HEK293 (cell line): ENCODE measurements at regions not wholly inside any gene's neighbourhood (a gene's known extent, or its start where the extent isn't known, plus 50 kb on each side); places are given as distances from the start of the nearest gene placed in this dataset.

ENCODE experiments used
- CTCF ChIA-PET: fragments of 350-600 bp; formaldehyde crosslinking; extraction: SDS; loops from one replicate; lab custom pipeline; 2021; ENCODE audit warnings: antibody characterized with exemption; lab: Yijun Ruan, JAX
- POLR2A ChIA-PET: fragments of 300-600 bp; formaldehyde crosslinking; extraction: SDS; loops from one replicate; lab custom pipeline; 2020; ENCODE audit warnings: antibody characterized with exemption, inconsistent platforms; lab: Yijun Ruan, JAX
- H3K27ac ChIP-seq: fragments of 200-500 bp; sonication (Bioruptor generic); 2 replicates; pipeline ENCODE4 v1.5.1; 2014; ENCODE audit warnings: low read depth, low read length, control low read depth, inconsistent platforms; ENCODE audit errors: extremely low read depth
- H3K36me3 ChIP-seq, 2 experiments: fragments of 200-500 bp in 1 of 2; sonication (Bioruptor generic) in 1 of 2; 1 replicate in 1 of 2; 2 replicates in 1 of 2; pipeline ENCODE4 v1.5.1; 2014 to 2017; ENCODE audit warnings: inconsistent platforms in 2 of 2, low read length in 2 of 2; ENCODE audit not compliant: control insufficient read depth in 2 of 2, insufficient read depth in 1 of 2
- H3K4me1 ChIP-seq: fragments of 200-500 bp; sonication (Bioruptor generic); 2 replicates; pipeline ENCODE4 v1.5.1; 2014; ENCODE audit warnings: mild to moderate bottlenecking, low read length, inconsistent platforms; ENCODE audit not compliant: control insufficient read depth, insufficient read depth
- H3K4me3 ChIP-seq: 2 replicates; pipeline ENCODE4 v1.5.1; 2011; ENCODE audit warnings: low read depth, mild to moderate bottlenecking, control low read depth, low read length, moderate library complexity
- H3K9me3 ChIP-seq: fragments of 200-500 bp; sonication (Bioruptor generic); 2 replicates; pipeline ENCODE4 v1.5.1; 2014; ENCODE audit warnings: low read depth, low read length, inconsistent platforms; ENCODE audit not compliant: control insufficient read depth, insufficient read depth
- IKZF3 ChIP-seq: fragments of 450-650 bp; IDR thresholded peaks from 2 replicates; pipeline ENCODE4 v1.5.0; 2018; ENCODE audit warnings: missing biosample characterization, mild to moderate bottlenecking, missing genetic modification characterization, moderate library complexity
- SP2 ChIP-seq: fragments of 450-650 bp; formaldehyde crosslinking; IDR thresholded peaks from 2 replicates; pipeline ENCODE4 v1.5.1; 2016; ENCODE audit warnings: missing biosample characterization, missing genetic modification characterization
- WT1 ChIP-seq: fragments of 450-650 bp; formaldehyde crosslinking; IDR thresholded peaks from 2 replicates; pipeline ENCODE4 v1.5.1; 2016; ENCODE audit warnings: missing biosample characterization, missing genetic modification characterization
- ZBTB20 ChIP-seq: fragments of 450-650 bp; formaldehyde crosslinking; IDR thresholded peaks from 2 replicates; pipeline ENCODE4 v1.5.1; 2016; ENCODE audit warnings: missing biosample characterization, missing genetic modification characterization
- ZNF114 ChIP-seq: fragments of 450-650 bp; formaldehyde crosslinking; IDR thresholded peaks from 2 replicates; pipeline ENCODE4 v1.5.0; 2017; ENCODE audit warnings: missing biosample characterization, missing genetic modification characterization
- ZNF157 ChIP-seq: fragments of 450-650 bp; formaldehyde crosslinking; IDR thresholded peaks from 2 replicates; pipeline ENCODE4 v1.5.1; 2016; ENCODE audit warnings: missing biosample characterization, missing genetic modification characterization
- ZNF169 ChIP-seq: fragments of 450-650 bp; formaldehyde crosslinking; IDR thresholded peaks from 2 replicates; pipeline ENCODE4 v1.5.1; 2016; ENCODE audit warnings: missing biosample characterization, missing genetic modification characterization
- ZNF2 ChIP-seq: fragments of 450-650 bp; formaldehyde crosslinking; IDR thresholded peaks from 2 replicates; pipeline ENCODE4 v1.5.1; 2016; ENCODE audit warnings: missing biosample characterization, missing genetic modification characterization
- ZNF211 ChIP-seq: fragments of 450-650 bp; formaldehyde crosslinking; IDR thresholded peaks from 2 replicates; pipeline ENCODE4 v1.5.1; 2016; ENCODE audit warnings: low read depth, missing biosample characterization, missing genetic modification characterization
- ZNF23 ChIP-seq: fragments of 450-650 bp; formaldehyde crosslinking; IDR thresholded peaks from 2 replicates; pipeline ENCODE4 v1.5.1; 2016; ENCODE audit warnings: missing biosample characterization, missing genetic modification characterization, borderline replicate concordance
- ZNF274 ChIP-seq, 2 experiments: fragments of 200-500 bp in 1 of 2; fragments of 450-650 bp in 1 of 2; sonication (Bioruptor generic) in 1 of 2; formaldehyde crosslinking in 1 of 2; IDR thresholded peaks; 2 replicates each; pipeline versions ENCODE4 v1.5.1 to v1.6.1; 2014 to 2016; ENCODE audit warnings: borderline replicate concordance in 1 of 2, inconsistent platforms in 1 of 2, low read length in 1 of 2, missing biosample characterization in 1 of 2, missing genetic modification characterization in 1 of 2
- ZNF302 ChIP-seq: fragments of 450-650 bp; formaldehyde crosslinking; IDR thresholded peaks from 2 replicates; pipeline ENCODE4 v1.5.1; 2016; ENCODE audit warnings: missing biosample characterization, missing genetic modification characterization, low read depth
- ZNF394 ChIP-seq: fragments of 450-650 bp; formaldehyde crosslinking; IDR thresholded peaks from 2 replicates; pipeline ENCODE4 v1.5.1; 2016; ENCODE audit warnings: missing biosample characterization, missing genetic modification characterization, mild to moderate bottlenecking, moderate library complexity, borderline replicate concordance
- ZNF416 ChIP-seq: fragments of 450-650 bp; formaldehyde crosslinking; IDR thresholded peaks from 2 replicates; pipeline ENCODE4 v1.5.1; 2016; ENCODE audit warnings: missing biosample characterization, missing genetic modification characterization
- ZNF548 ChIP-seq: fragments of 450-650 bp; formaldehyde crosslinking; IDR thresholded peaks from 2 replicates; pipeline ENCODE4 v1.5.1; 2016; ENCODE audit warnings: missing biosample characterization, missing genetic modification characterization
- ZNF549 ChIP-seq: fragments of 450-650 bp; IDR thresholded peaks from 2 replicates; pipeline ENCODE4 v1.5.1; 2018; ENCODE audit warnings: missing biosample characterization, missing genetic modification characterization, mild to moderate bottlenecking, inconsistent platforms, moderate library complexity
- ZNF561 ChIP-seq: fragments of 450-650 bp; IDR thresholded peaks from 2 replicates; pipeline ENCODE4 v1.5.1; 2018; ENCODE audit warnings: missing biosample characterization, missing genetic modification characterization, borderline replicate concordance
- ZNF600 ChIP-seq: fragments of 450-650 bp; formaldehyde crosslinking; IDR thresholded peaks from 2 replicates; pipeline ENCODE4 v1.5.1; 2016; ENCODE audit warnings: missing biosample characterization, missing genetic modification characterization
- ZXDB ChIP-seq: fragments of 450-650 bp; formaldehyde crosslinking; IDR thresholded peaks from 2 replicates; pipeline ENCODE4 v1.5.1; 2016; ENCODE audit warnings: missing biosample characterization, missing genetic modification characterization
- TF ChIP-seq, protein P1 (sequence below): fragments of 450-650 bp; IDR thresholded peaks from 2 replicates; pipeline ENCODE4 v1.5.1; 2018; ENCODE audit warnings: missing biosample characterization, mild to moderate bottlenecking, missing genetic modification characterization
- TF ChIP-seq, protein P2 (sequence below): fragments of 450-650 bp; formaldehyde crosslinking; IDR thresholded peaks from 2 replicates; pipeline ENCODE4 v1.5.1; 2016; ENCODE audit warnings: missing biosample characterization, missing genetic modification characterization
- TF ChIP-seq, protein P3 (sequence below): fragments of 450-650 bp; formaldehyde crosslinking; IDR thresholded peaks from 2 replicates; pipeline ENCODE4 v1.5.1; 2016; ENCODE audit warnings: missing biosample characterization, missing genetic modification characterization, low read depth

DNA sequence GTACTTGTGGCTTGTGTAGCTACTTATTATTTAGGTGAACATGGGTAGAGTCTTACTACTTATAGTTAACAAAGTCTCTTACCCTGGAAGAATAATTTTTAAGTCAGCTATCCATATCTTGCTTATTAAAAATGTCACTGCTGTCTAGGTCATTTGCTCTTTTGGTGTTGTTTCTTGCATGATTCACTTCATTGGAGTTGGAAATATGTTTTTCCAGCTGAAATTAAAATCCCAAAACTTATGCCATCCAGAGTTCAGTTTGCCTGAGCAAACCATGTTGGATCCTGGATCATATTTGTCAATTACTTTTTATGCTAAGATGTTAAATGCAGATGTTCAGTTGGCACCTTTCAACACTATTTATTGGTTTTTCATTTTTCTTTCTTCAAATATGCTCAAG lies 421.0 kb upstream of the RBMS3 start (continued):
- TF ChIP-seq, protein P1, sequence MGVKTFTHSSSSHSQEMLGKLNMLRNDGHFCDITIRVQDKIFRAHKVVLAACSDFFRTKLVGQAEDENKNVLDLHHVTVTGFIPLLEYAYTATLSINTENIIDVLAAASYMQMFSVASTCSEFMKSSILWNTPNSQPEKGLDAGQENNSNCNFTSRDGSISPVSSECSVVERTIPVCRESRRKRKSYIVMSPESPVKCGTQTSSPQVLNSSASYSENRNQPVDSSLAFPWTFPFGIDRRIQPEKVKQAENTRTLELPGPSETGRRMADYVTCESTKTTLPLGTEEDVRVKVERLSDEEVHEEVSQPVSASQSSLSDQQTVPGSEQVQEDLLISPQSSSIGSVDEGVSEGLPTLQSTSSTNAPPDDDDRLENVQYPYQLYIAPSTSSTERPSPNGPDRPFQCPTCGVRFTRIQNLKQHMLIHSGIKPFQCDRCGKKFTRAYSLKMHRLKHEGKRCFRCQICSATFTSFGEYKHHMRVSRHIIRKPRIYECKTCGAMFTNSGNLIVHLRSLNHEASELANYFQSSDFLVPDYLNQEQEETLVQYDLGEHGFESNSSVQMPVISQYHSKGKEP = no peak
- TF ChIP-seq ZNF600 (tag by site-specific recombination) (no peak), ZNF2 (tag by site-specific recombination) (no peak), ZXDB (no peak), ZNF274 (IDR thresholded peaks at IDR 0.05; ENCODE audit: low read length) (no peak), ZNF274 (tag by site-specific recombination; IDR thresholded peaks at IDR 0.05; ENCODE audit: borderline replicate concordance) (no peak), SP2 (no peak), WT1 (tag by site-specific recombination) (no peak), ZNF302 (tag by site-specific recombination) (no peak)

DNA sequence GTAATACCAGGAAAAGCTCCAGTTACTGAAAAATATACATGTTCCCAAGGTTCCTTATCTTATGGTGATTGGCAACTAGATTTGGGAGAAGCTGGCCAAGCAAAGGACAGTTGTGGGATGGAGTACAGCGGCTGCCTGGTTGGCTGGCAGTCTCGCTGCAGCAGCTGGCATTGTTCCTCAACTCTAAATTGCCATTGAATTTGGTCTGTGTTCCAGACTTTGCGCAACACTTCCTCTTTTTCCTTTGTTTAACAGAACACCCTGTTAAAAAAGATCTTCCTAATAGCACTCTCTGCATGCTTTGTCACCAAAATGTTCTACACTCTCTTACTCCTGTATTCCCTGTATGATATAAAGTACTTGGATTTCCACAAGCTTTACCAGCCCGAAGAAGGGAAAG lies 420.6 kb upstream of the RBMS3 start:
- Histone ChIP-seq H3K36me3 (no peaks in the 10 kb centered on the region), H3K9me3 (no peaks in the 10 kb centered on the region), H3K4me1 (no peaks in the 10 kb centered on the region), H3K27ac (no peak overlapping the region), H3K4me3 (no peak overlapping the region)
- ChIA-PET POLR2A (no interaction called here), CTCF (no interaction called here)
- no peak for TF ChIP-seq ZNF561 (tag by site-specific recombination)
- no peak for TF ChIP-seq ZNF157 (tag by site-specific recombination)
- TF ChIP-seq, protein P2, sequence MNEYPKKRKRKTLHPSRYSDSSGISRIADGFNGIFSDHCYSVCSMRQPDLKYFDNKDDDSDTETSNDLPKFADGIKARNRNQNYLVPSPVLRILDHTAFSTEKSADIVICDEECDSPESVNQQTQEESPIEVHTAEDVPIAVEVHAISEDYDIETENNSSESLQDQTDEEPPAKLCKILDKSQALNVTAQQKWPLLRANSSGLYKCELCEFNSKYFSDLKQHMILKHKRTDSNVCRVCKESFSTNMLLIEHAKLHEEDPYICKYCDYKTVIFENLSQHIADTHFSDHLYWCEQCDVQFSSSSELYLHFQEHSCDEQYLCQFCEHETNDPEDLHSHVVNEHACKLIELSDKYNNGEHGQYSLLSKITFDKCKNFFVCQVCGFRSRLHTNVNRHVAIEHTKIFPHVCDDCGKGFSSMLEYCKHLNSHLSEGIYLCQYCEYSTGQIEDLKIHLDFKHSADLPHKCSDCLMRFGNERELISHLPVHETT (tag by site-specific recombination) = no peak
- no peak for TF ChIP-seq ZNF23 (tag by site-specific recombination)
- TF ChIP-seq IKZF3 (tag by site-specific recombination) = no peak
- no peak for TF ChIP-seq ZNF548 (tag by site-specific recombination)
- no peak for TF ChIP-seq ZBTB20 (tag by site-specific recombination)
- TF ChIP-seq ZNF114 (tag by site-specific recombination) = no peak
- TF ChIP-seq ZNF169 = no peak
- TF ChIP-seq ZNF416 = no peak
- TF ChIP-seq, protein P3, sequence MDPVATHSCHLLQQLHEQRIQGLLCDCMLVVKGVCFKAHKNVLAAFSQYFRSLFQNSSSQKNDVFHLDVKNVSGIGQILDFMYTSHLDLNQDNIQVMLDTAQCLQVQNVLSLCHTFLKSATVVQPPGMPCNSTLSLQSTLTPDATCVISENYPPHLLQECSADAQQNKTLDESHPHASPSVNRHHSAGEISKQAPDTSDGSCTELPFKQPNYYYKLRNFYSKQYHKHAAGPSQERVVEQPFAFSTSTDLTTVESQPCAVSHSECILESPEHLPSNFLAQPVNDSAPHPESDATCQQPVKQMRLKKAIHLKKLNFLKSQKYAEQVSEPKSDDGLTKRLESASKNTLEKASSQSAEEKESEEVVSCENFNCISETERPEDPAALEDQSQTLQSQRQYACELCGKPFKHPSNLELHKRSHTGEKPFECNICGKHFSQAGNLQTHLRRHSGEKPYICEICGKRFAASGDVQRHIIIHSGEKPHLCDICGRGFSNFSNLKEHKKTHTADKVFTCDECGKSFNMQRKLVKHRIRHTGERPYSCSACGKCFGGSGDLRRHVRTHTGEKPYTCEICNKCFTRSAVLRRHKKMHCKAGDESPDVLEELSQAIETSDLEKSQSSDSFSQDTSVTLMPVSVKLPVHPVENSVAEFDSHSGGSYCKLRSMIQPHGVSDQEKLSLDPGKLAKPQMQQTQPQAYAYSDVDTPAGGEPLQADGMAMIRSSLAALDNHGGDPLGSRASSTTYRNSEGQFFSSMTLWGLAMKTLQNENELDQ (tag by site-specific recombination) = no peak
- TF ChIP-seq ZNF211 (tag by site-specific recombination) = no peak

DNA sequence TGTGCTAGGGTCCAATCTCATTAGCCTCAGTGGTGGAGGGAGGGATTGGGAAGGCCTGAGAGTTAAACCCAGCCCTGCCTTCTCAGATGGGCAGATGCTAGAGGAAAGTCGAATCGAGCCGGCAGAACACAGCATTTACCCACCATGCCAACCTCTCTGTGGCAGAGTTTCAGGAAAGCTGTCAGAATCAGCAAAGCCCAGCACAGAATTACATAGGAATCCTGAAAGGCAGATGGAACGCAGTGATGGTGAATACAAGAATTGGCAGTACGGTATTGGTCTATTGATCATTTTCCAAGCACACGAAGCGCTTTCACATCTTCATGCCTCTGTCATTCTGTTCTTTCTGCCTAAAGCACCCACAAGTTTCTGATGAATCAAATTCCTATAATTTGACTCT lies 417.7 kb upstream of the RBMS3 start:
- ChIA-PET CTCF (interaction anchor here (0.6 kb wide), 1 partner anchor 31 kb away, joined by 3 read pairs; no protein-coding TSS in a partner anchor), POLR2A (no interaction called here)
- TF ChIP-seq ZNF416 (no peak), ZNF549 (tag by site-specific recombination) (no peak), ZNF394 (tag by site-specific recombination) (no peak)
- no peaks in the 10 kb centered on the region for H3K9me3 ChIP-seq
- H3K4me1 ChIP-seq = no peaks in the 10 kb centered on the region
- no peak overlapping the region for H3K4me3 ChIP-seq
- no peaks in the 10 kb centered on the region for H3K36me3 ChIP-seq
- no peak overlapping the region for H3K27ac ChIP-seq
